Stomach (tissue), 4 donors: ENCODE measurements at regions not wholly inside any gene's neighbourhood (a gene's known extent, or its start where the extent isn't known, plus 50 kb on each side); places are given as distances from the start of the nearest gene placed in this dataset.

Source experiments
- EP300 ChIP-seq: sonication (generic); formaldehyde crosslinking; IDR thresholded peaks from one replicate; pipeline ENCODE4 v1.6.1; 2017; ENCODE audit warnings: antibody characterized with exemption
- POLR2A ChIP-seq, 4 donors: fragments of 450-650 bp; IDR thresholded peaks; one replicate each; pipeline ENCODE4 v1.6.1; 2016; ENCODE audit warnings: antibody characterized with exemption in 4 of 4, control low read depth in 2 of 4, mild to moderate bottlenecking in 1 of 4, moderate library complexity in 1 of 4
- POLR2AphosphoS5 ChIP-seq, 3 donors: sonication (generic); formaldehyde crosslinking; IDR thresholded peaks; one replicate each; pipeline ENCODE4 v1.6.1; 2016; ENCODE audit warnings: antibody characterized with exemption in 3 of 3
- TF ChIP-seq, protein P1 (sequence below), 7 experiments: fragments of 450-650 bp in 4 of 7; fragments of 200-600 bp in 3 of 7; sonication (generic) in 3 of 7; IDR thresholded peaks; one replicate each; pipeline ENCODE4 v1.5.1; 2016 to 2019; ENCODE audit warnings: antibody characterized with exemption in 7 of 7, control low read depth in 2 of 7, mild to moderate bottlenecking in 1 of 7

GRCh38 chr9:82567953-82568352, 495.0 kb downstream of the RASEF start:
- TF ChIP-seq, protein P1, sequence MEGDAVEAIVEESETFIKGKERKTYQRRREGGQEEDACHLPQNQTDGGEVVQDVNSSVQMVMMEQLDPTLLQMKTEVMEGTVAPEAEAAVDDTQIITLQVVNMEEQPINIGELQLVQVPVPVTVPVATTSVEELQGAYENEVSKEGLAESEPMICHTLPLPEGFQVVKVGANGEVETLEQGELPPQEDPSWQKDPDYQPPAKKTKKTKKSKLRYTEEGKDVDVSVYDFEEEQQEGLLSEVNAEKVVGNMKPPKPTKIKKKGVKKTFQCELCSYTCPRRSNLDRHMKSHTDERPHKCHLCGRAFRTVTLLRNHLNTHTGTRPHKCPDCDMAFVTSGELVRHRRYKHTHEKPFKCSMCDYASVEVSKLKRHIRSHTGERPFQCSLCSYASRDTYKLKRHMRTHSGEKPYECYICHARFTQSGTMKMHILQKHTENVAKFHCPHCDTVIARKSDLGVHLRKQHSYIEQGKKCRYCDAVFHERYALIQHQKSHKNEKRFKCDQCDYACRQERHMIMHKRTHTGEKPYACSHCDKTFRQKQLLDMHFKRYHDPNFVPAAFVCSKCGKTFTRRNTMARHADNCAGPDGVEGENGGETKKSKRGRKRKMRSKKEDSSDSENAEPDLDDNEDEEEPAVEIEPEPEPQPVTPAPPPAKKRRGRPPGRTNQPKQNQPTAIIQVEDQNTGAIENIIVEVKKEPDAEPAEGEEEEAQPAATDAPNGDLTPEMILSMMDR (IDR thresholded peaks at IDR 0.05), result no peak
- TF ChIP-seq POLR2A (IDR thresholded peaks at IDR 0.05) (no peak), EP300 (no peak), POLR2AphosphoS5 (IDR thresholded peaks at IDR 0.05) (no peak)
